ENCODE measurements at regions not wholly inside any gene's neighbourhood (a gene's known extent, or its start where the extent isn't known, plus 50 kb on each side); places are given as distances from the start of the nearest gene placed in this dataset.

GRCh38 chr9:80077059-80077458 lies 505.3 kb downstream of the TLE4 start:
- 89% methylated on average over 3 of the region's 3 CpGs for WGBS (ENCODE audit: low lambda C conversion rate, missing lambda C conversion rate)
- H3K4me1 ChIP-seq (ENCODE audit: insufficient read depth) = no peaks in the 10 kb centered on the region
- no peaks in the 10 kb centered on the region for H3K9me2 ChIP-seq (replicated peaks; ENCODE audit: insufficient read depth)
- H3K27me3 ChIP-seq = no peaks in the 10 kb centered on the region
- no peaks in the 10 kb centered on the region for H3K36me3 ChIP-seq (replicated peaks; ENCODE audit: insufficient read depth, low read depth)
- H3K4me2 ChIP-seq = no peak overlapping the region
- DNase-seq (ENCODE audit: low spot score) = no peak
- no peak overlapping the region for H3K27ac ChIP-seq
- no peaks in the 10 kb centered on the region for H4K20me1 ChIP-seq (ENCODE audit: insufficient read depth, poor library complexity, severe bottlenecking)
- H2AFZ ChIP-seq = no peak overlapping the region
- TF ChIP-seq EZH2 (IDR thresholded peaks at IDR 0.05; ENCODE audit: borderline replicate concordance) = no peak
- TF ChIP-seq, protein P1, sequence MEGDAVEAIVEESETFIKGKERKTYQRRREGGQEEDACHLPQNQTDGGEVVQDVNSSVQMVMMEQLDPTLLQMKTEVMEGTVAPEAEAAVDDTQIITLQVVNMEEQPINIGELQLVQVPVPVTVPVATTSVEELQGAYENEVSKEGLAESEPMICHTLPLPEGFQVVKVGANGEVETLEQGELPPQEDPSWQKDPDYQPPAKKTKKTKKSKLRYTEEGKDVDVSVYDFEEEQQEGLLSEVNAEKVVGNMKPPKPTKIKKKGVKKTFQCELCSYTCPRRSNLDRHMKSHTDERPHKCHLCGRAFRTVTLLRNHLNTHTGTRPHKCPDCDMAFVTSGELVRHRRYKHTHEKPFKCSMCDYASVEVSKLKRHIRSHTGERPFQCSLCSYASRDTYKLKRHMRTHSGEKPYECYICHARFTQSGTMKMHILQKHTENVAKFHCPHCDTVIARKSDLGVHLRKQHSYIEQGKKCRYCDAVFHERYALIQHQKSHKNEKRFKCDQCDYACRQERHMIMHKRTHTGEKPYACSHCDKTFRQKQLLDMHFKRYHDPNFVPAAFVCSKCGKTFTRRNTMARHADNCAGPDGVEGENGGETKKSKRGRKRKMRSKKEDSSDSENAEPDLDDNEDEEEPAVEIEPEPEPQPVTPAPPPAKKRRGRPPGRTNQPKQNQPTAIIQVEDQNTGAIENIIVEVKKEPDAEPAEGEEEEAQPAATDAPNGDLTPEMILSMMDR (IDR thresholded peaks at IDR 0.05; ENCODE audit: poor library complexity) = no peak
- TF ChIP-seq EZH2phosphoT487 (IDR thresholded peaks at IDR 0.05; ENCODE audit: low read depth, severe bottlenecking, unreplicated experiment) = no peak
- H3K79me2 ChIP-seq = no peaks in the 10 kb centered on the region
- no peak overlapping the region for H3K4me3 ChIP-seq
- no peaks in the 10 kb centered on the region for H3K9me3 ChIP-seq (ENCODE audit: low read depth)

DNA sequence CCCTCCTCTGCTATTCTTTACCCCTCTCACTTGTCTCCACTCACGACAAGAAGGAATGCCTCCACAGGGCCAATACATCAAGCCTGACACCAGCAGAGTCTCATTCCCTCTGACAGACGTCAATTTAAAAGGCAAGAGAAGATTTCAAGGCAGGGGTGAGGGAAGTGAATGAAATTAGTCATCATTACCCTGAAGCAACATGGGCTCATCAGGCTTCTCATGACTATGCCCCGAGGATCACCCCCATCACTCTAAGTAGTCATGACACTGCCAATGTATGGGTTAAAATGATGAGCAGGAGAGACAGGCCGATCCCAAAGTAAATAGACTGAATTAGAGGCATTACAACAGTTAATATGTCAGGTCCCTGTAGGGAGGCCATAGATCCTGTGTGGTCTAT lies 504.4 kb downstream of the TLE4 start:
- H3K4me1 ChIP-seq (ENCODE audit: insufficient read depth) = no peaks in the 10 kb centered on the region
- H3K4me2 ChIP-seq = no peak overlapping the region
- H3K4me3 ChIP-seq = no peak overlapping the region
- no peaks in the 10 kb centered on the region for H3K9me2 ChIP-seq (replicated peaks; ENCODE audit: insufficient read depth)
- H3K79me2 ChIP-seq = no peaks in the 10 kb centered on the region
- H4K20me1 ChIP-seq (ENCODE audit: insufficient read depth, poor library complexity, severe bottlenecking) = no peaks in the 10 kb centered on the region
- no peaks in the 10 kb centered on the region for H3K27me3 ChIP-seq
- 61% methylated on average over 4 of the region's 4 CpGs for WGBS (ENCODE audit: low lambda C conversion rate, missing lambda C conversion rate)
- H3K9me3 ChIP-seq (ENCODE audit: low read depth) = no peaks in the 10 kb centered on the region
- H3K36me3 ChIP-seq (replicated peaks; ENCODE audit: insufficient read depth, low read depth) = no peaks in the 10 kb centered on the region
- H3K27ac ChIP-seq = no peak overlapping the region
- no peak overlapping the region for H2AFZ ChIP-seq
- TF ChIP-seq EZH2 (IDR thresholded peaks at IDR 0.05; ENCODE audit: borderline replicate concordance) = no peak
- TF ChIP-seq, protein P1 (IDR thresholded peaks at IDR 0.05; ENCODE audit: poor library complexity) = no peak
- TF ChIP-seq EZH2phosphoT487 (IDR thresholded peaks at IDR 0.05; ENCODE audit: low read depth, severe bottlenecking, unreplicated experiment) = no peak
- DNase-seq (ENCODE audit: low spot score) = no peak

GRCh38 chr9:80074439-80074838 lies 502.7 kb downstream of the TLE4 start:
- Histone ChIP-seq H3K27ac (no peak overlapping the region), H4K20me1 (ENCODE audit: insufficient read depth, poor library complexity, severe bottlenecking) (no peaks in the 10 kb centered on the region), H3K9me3 (ENCODE audit: low read depth) (no peaks in the 10 kb centered on the region), H2AFZ (no peak overlapping the region), H3K79me2 (no peaks in the 10 kb centered on the region), H3K27me3 (no peaks in the 10 kb centered on the region), H3K4me3 (no peak overlapping the region), H3K4me1 (ENCODE audit: insufficient read depth) (no peaks in the 10 kb centered on the region), H3K36me3 (replicated peaks; ENCODE audit: insufficient read depth, low read depth) (no peaks in the 10 kb centered on the region), H3K9me2 (replicated peaks; ENCODE audit: insufficient read depth) (no peaks in the 10 kb centered on the region), H3K4me2 (no peak overlapping the region)
- no peak for DNase-seq (ENCODE audit: low spot score)
- 73% methylated on average over 5 of the region's 5 CpGs for WGBS (ENCODE audit: low lambda C conversion rate, missing lambda C conversion rate)
- TF ChIP-seq EZH2phosphoT487 (IDR thresholded peaks at IDR 0.05; ENCODE audit: low read depth, severe bottlenecking, unreplicated experiment) = no peak
- no peak for TF ChIP-seq EZH2 (IDR thresholded peaks at IDR 0.05; ENCODE audit: borderline replicate concordance)
- TF ChIP-seq, protein P1 (IDR thresholded peaks at IDR 0.05; ENCODE audit: poor library complexity) = no peak

- Histone ChIP-seq H4K20me1 (ENCODE audit: insufficient read depth, poor library complexity, severe bottlenecking) (no peaks in the 10 kb centered on the region), H3K4me3 (no peak overlapping the region), H3K27me3 (peaks cover 13% of the 10 kb centered on the region), H3K36me3 (replicated peaks; ENCODE audit: insufficient read depth, low read depth) (no peaks in the 10 kb centered on the region), H3K9me2 (replicated peaks; ENCODE audit: insufficient read depth) (no peaks in the 10 kb centered on the region), H3K4me1 (ENCODE audit: insufficient read depth) (no peaks in the 10 kb centered on the region), H3K4me2 (no peak overlapping the region), H3K9me3 (ENCODE audit: low read depth) (no peaks in the 10 kb centered on the region), H3K79me2 (no peaks in the 10 kb centered on the region), H2AFZ (no peak overlapping the region), H3K27ac (no peak overlapping the region)
- WGBS (ENCODE audit: low lambda C conversion rate, missing lambda C conversion rate) = 96% methylated on average over 3 of the region's 3 CpGs
- TF ChIP-seq EZH2phosphoT487 (IDR thresholded peaks at IDR 0.05; ENCODE audit: low read depth, severe bottlenecking, unreplicated experiment) = no peak
- TF ChIP-seq EZH2 (IDR thresholded peaks at IDR 0.05; ENCODE audit: borderline replicate concordance) = no peak
- TF ChIP-seq, protein P1 (IDR thresholded peaks at IDR 0.05; ENCODE audit: poor library complexity) = no peak
- no peak for DNase-seq (ENCODE audit: low spot score)
Measured at GRCh38 chr9:80072451-80072850, 500.7 kb downstream of the TLE4 start.

Measured in hepatocyte (in vitro differentiated cells).